Transverse colon (tissue), 4 donors: ENCODE measurements at regions not wholly inside any gene's neighbourhood (a gene's known extent, or its start where the extent isn't known, plus 50 kb on each side); places are given as distances from the start of the nearest gene placed in this dataset.

Experiments
- CTCF ChIP-seq, 5 experiments: fragments of 200-600 bp in 3 of 5; fragments of 450-650 bp in 2 of 5; sonication (generic) in 3 of 5; IDR thresholded peaks; 1 replicate in 2 of 5; 2 replicates in 3 of 5; pipeline ENCODE4 v1.5.1; 2016 to 2017; ENCODE audit warnings: antibody characterized with exemption in 5 of 5, inconsistent platforms in 3 of 5, mild to moderate bottlenecking in 2 of 5, moderate library complexity in 1 of 5
- POLR2A ChIP-seq: fragments of 450-650 bp; IDR thresholded peaks from one replicate; pipeline ENCODE4 v1.6.1; 2016; ENCODE audit warnings: antibody characterized with exemption, mild to moderate bottlenecking, moderate library complexity
- POLR2AphosphoS5 ChIP-seq, 3 donors: sonication (generic); formaldehyde crosslinking; IDR thresholded peaks; one replicate each; pipeline ENCODE4 v1.6.1; 2016; ENCODE audit warnings: antibody characterized with exemption in 3 of 3

- TF ChIP-seq POLR2AphosphoS5 (IDR thresholded peaks at IDR 0.05) (no peak), CTCF (IDR thresholded peaks at IDR 0.05) (no peak), POLR2A (no peak)
Measured at GRCh38 chr4:14903321-14903720, 99.0 kb upstream of the CPEB2 start.
